Smooth muscle cell (in vitro differentiated cells): ENCODE measurements at regions not wholly inside any gene's neighbourhood (a gene's known extent, or its start where the extent isn't known, plus 50 kb on each side); places are given as distances from the start of the nearest gene placed in this dataset.

Experiments
- DNase-seq: peaks from one replicate; lab custom pipeline; 2025; ENCODE audit not compliant: unreplicated experiment; lab: John Stamatoyannopoulos, UW
- H2AFZ ChIP-seq: fragments of 200-600 bp; sonication (generic); 2 replicates; pipeline ENCODE4 v1.6.0; 2016; ENCODE audit warnings: antibody characterized with exemption, low read depth, mild to moderate bottlenecking
- H3F3A ChIP-seq: fragments of 200-600 bp; sonication (generic); 2 replicates; pipeline ENCODE4 v1.6.0; 2017; ENCODE audit warnings: antibody characterized with exemption, low read depth
- H3K27ac ChIP-seq: fragments of 200-600 bp; sonication (generic); 2 replicates; pipeline ENCODE4 v1.5.1; 2016; ENCODE audit warnings: low read depth, mild to moderate bottlenecking
- H3K27me3 ChIP-seq: fragments of 200-600 bp; sonication (generic); 2 replicates; pipeline ENCODE4 v1.6.1; 2016; ENCODE audit warnings: low read depth, mild to moderate bottlenecking
- H3K36me3 ChIP-seq: fragments of 200-600 bp; sonication (generic); 2 replicates; pipeline ENCODE4 v1.5.1; 2016; ENCODE audit warnings: low read depth
- H3K4me1 ChIP-seq: fragments of 200-600 bp; sonication (generic); 2 replicates; pipeline ENCODE4 v1.5.1; 2016; ENCODE audit warnings: low read depth
- H3K4me2 ChIP-seq: fragments of 200-600 bp; sonication (generic); 2 replicates; pipeline ENCODE4 v1.6.0; 2016; ENCODE audit warnings: mild to moderate bottlenecking
- H3K4me3 ChIP-seq: fragments of 200-600 bp; sonication (generic); 2 replicates; pipeline ENCODE4 v1.5.1; 2016; ENCODE audit warnings: mild to moderate bottlenecking
- H3K79me2 ChIP-seq: fragments of 200-600 bp; sonication (generic); 2 replicates; pipeline ENCODE4 v1.6.0; 2016; ENCODE audit warnings: low read depth, mild to moderate bottlenecking
- H3K9ac ChIP-seq: fragments of 200-600 bp; sonication (generic); 2 replicates; pipeline ENCODE4 v1.6.0; 2016; ENCODE audit warnings: low read depth
- H3K9me3 ChIP-seq: fragments of 200-600 bp; sonication (generic); replicated peaks from 2 replicates; pipeline ENCODE4 v1.5.1; 2016; ENCODE audit warnings: low read depth
- H4K20me1 ChIP-seq: fragments of 200-600 bp; sonication (generic); 2 replicates; pipeline ENCODE4 v1.6.0; 2016; ENCODE audit warnings: low read depth
- CTCF ChIP-seq: fragments of 200-600 bp; sonication (generic); IDR thresholded peaks from 2 replicates; pipeline ENCODE4 v1.5.1; 2017; ENCODE audit warnings: borderline replicate concordance, mild to moderate bottlenecking, antibody characterized with exemption; ENCODE audit not compliant: insufficient read depth, poor library complexity, severe bottlenecking
- WGBS: methylation state at CpG from one replicate; pipeline ENCODE4 v1.1.7; 2016; ENCODE audit warnings: low lambda C conversion rate; 5-methylcytosine and 5-hydroxymethylcytosine counted together

- Histone ChIP-seq H3K9me3 (no peaks in the 10 kb centered on the region), H2AFZ (no peak overlapping the region), H3K4me1 (no peaks in the 10 kb centered on the region), H3K36me3 (no peaks in the 10 kb centered on the region), H3K27ac (no peak overlapping the region), H3F3A (no peaks in the 10 kb centered on the region), H3K4me2 (no peak overlapping the region), H3K9ac (no peak overlapping the region), H3K27me3 (no peaks in the 10 kb centered on the region), H4K20me1 (no peaks in the 10 kb centered on the region), H3K79me2 (no peaks in the 10 kb centered on the region), H3K4me3 (no peak overlapping the region)
- no peak for TF ChIP-seq CTCF
- WGBS = 0% methylated on average over 1 of the region's 1 CpG
- no peak for DNase-seq
Measured at GRCh38 chr4:160213366-160213765, 1110.5 kb downstream of the RAPGEF2 start.

- no peaks in the 10 kb centered on the region for H3K79me2 ChIP-seq
- 92% methylated on average over 1 of the region's 1 CpG for WGBS
- H3K27me3 ChIP-seq = no peaks in the 10 kb centered on the region
- no peaks in the 10 kb centered on the region for H3K36me3 ChIP-seq
- no peak for DNase-seq
- H3K4me1 ChIP-seq = no peaks in the 10 kb centered on the region
- H3K4me2 ChIP-seq = no peak overlapping the region
- H3K27ac ChIP-seq = no peak overlapping the region
- H4K20me1 ChIP-seq = no peaks in the 10 kb centered on the region
- no peak overlapping the region for H3K9ac ChIP-seq
- no peak overlapping the region for H3K4me3 ChIP-seq
- no peak overlapping the region for H2AFZ ChIP-seq
- H3K9me3 ChIP-seq = no peaks in the 10 kb centered on the region
- H3F3A ChIP-seq = no peaks in the 10 kb centered on the region
- no peak for TF ChIP-seq CTCF
Measured at GRCh38 chr4:160217352-160217751, 1114.5 kb downstream of the RAPGEF2 start.

- Histone ChIP-seq H3K79me2 (no peaks in the 10 kb centered on the region), H3K27me3 (no peaks in the 10 kb centered on the region), H3K4me1 (no peaks in the 10 kb centered on the region), H4K20me1 (no peaks in the 10 kb centered on the region), H3F3A (no peaks in the 10 kb centered on the region), H3K36me3 (no peaks in the 10 kb centered on the region), H3K9me3 (no peaks in the 10 kb centered on the region), H3K4me3 (no peak overlapping the region), H3K27ac (no peak overlapping the region), H3K4me2 (no peak overlapping the region), H3K9ac (no peak overlapping the region), H2AFZ (no peak overlapping the region)
- no peak for DNase-seq
- WGBS = 90% methylated on average over 3 of the region's 3 CpGs
- TF ChIP-seq CTCF = no peak
Measured at GRCh38 chr4:160224049-160224448, 1121.2 kb downstream of the RAPGEF2 start.

GRCh38 chr4:160233141-160233540 lies 1130.3 kb downstream of the RAPGEF2 start:
- no peak overlapping the region for H3K27ac ChIP-seq

More at GRCh38 chr4:160233141-160233540, 1130.3 kb downstream of the RAPGEF2 start:
- Histone ChIP-seq H4K20me1 (no peaks in the 10 kb centered on the region), H3K27me3 (no peaks in the 10 kb centered on the region), H3K36me3 (no peaks in the 10 kb centered on the region), H2AFZ (no peak overlapping the region), H3K9me3 (no peaks in the 10 kb centered on the region), H3K79me2 (no peaks in the 10 kb centered on the region), H3F3A (no peaks in the 10 kb centered on the region), H3K4me2 (no peak overlapping the region), H3K9ac (no peak overlapping the region), H3K4me1 (no peaks in the 10 kb centered on the region), H3K4me3 (no peak overlapping the region)
- no peak for DNase-seq
- 72% methylated on average over 3 of the region's 3 CpGs for WGBS
- no peak for TF ChIP-seq CTCF
